HG02973 (cell line): ENCODE measurements at regions not wholly inside any gene's neighbourhood (a gene's known extent, or its start where the extent isn't known, plus 50 kb on each side); places are given as distances from the start of the nearest gene placed in this dataset.
"Not testable (repeated sequence)": the region's sequence is repeated elsewhere in the genome, so short reads cannot be mapped to it uniquely, and the experiment has no call there.

Experiments
- ATAC-seq: cut with Tn5 transposase; IDR thresholded peaks from one replicate; pipeline ENCODE4 v1.9.1; 2021; ENCODE audit warnings: moderate library complexity; ENCODE audit not compliant: unreplicated experiment

- ATAC-seq = no peak
These were observed 485.6 kb upstream of the IL12A start for GRCh38 chr3:159502986-159503385.

GRCh38 chr3:159510988-159511387 is 477.6 kb upstream of the IL12A start:
- ATAC-seq = not testable (repeated sequence)

- no peak for ATAC-seq
These were observed 475.2 kb upstream of the IL12A start for GRCh38 chr3:159513444-159513843.

- ATAC-seq = no peak
These were observed 474.7 kb upstream of the IL12A start for GRCh38 chr3:159513867-159514380.

- ATAC-seq = no peak
These were observed 471.5 kb upstream of the IL12A start for GRCh38 chr3:159517105-159517504.

- ATAC-seq = no peak
These were observed 468.0 kb upstream of the IL12A start for GRCh38 chr3:159520638-159521037.

GRCh38 chr3:159522276-159522675 is 466.4 kb upstream of the IL12A start:
- no peak for ATAC-seq

GRCh38 chr3:159528251-159528895 is 460.3 kb upstream of the IL12A start:
- no peak for ATAC-seq

- ATAC-seq = no peak
These were observed 456.1 kb upstream of the IL12A start for GRCh38 chr3:159532577-159532976.

GRCh38 chr3:159534496-159534895 is 454.1 kb upstream of the IL12A start:
- ATAC-seq = no peak

GRCh38 chr3:159536876-159537275 is 451.8 kb upstream of the IL12A start:
- no peak for ATAC-seq

- no peak for ATAC-seq
These were observed 450.1 kb upstream of the IL12A start for GRCh38 chr3:159538507-159538906.

GRCh38 chr3:159540882-159541495 is 447.6 kb upstream of the IL12A start:
- no peak for ATAC-seq

GRCh38 chr3:159548675-159549335 is 439.8 kb upstream of the IL12A start:
- ATAC-seq = no peak

GRCh38 chr3:159555205-159555604 is 433.4 kb upstream of the IL12A start:
- no peak for ATAC-seq

GRCh38 chr3:159559771-159560170 is 428.9 kb upstream of the IL12A start:
- ATAC-seq = no peak

- no peak for ATAC-seq
These were observed 428.2 kb upstream of the IL12A start for GRCh38 chr3:159560214-159560979.

GRCh38 chr3:159565313-159565712 is 423.3 kb upstream of the IL12A start:
- no peak for ATAC-seq

- ATAC-seq = no peak
These were observed 405.0 kb upstream of the IL12A start for GRCh38 chr3:159583662-159584061.

GRCh38 chr3:159584421-159584820 is 404.2 kb upstream of the IL12A start:
- no peak for ATAC-seq

GRCh38 chr3:159586571-159587202 is 401.9 kb upstream of the IL12A start:
- no peak for ATAC-seq
